SJSA1 (cell line): ENCODE measurements at regions not wholly inside any gene's neighbourhood (a gene's known extent, or its start where the extent isn't known, plus 50 kb on each side); places are given as distances from the start of the nearest gene placed in this dataset.

Source experiments
- DNase-seq, 2 experiments: peaks; one replicate each; pipeline ENCODE4 v3.0.0-alpha.2; 2015 to 2020; ENCODE audit warnings: low spot score in 2 of 2, low read depth in 1 of 2
- H3K27ac ChIP-seq: fragments of 250-450 bp; sonication (Bioruptor Pico); 2 replicates; pipeline ENCODE4 v1.5.1; 2020; ENCODE audit warnings: mild to moderate bottlenecking, moderate library complexity
- H3K27me3 ChIP-seq: fragments of 250-450 bp; sonication (Bioruptor Pico); replicated peaks from 2 replicates; pipeline ENCODE4 v1.5.1; 2020; ENCODE audit warnings: mild to moderate bottlenecking, moderate library complexity
- H3K36me3 ChIP-seq: fragments of 250-450 bp; sonication (Bioruptor Pico); 2 replicates; pipeline ENCODE4 v1.5.1; 2020; ENCODE audit warnings: mild to moderate bottlenecking
- H3K4me1 ChIP-seq: fragments of 250-450 bp; sonication (Bioruptor Pico); replicated peaks from 2 replicates; pipeline ENCODE4 v1.6.1; 2021; ENCODE audit warnings: mild to moderate bottlenecking
- H3K4me3 ChIP-seq: fragments of 250-450 bp; sonication (Bioruptor Pico); 2 replicates; pipeline ENCODE4 v1.5.1; 2020; ENCODE audit warnings: mild to moderate bottlenecking
- H3K9me3 ChIP-seq: fragments of 250-450 bp; sonication (Bioruptor Pico); replicated peaks from 2 replicates; pipeline ENCODE4 v1.5.1; 2020; ENCODE audit warnings: mild to moderate bottlenecking

- DNase-seq, result no peak
- H3K9me3 ChIP-seq, result 0 out of 2 replicates have a peak, but pooled peaks cover 5% of the 10 kb centered on the region
- no peaks in the 10 kb centered on the region for H3K27me3 ChIP-seq
- no peaks in the 10 kb centered on the region for H3K4me1 ChIP-seq
- H3K36me3 ChIP-seq, result no peaks in the 10 kb centered on the region
- H3K27ac ChIP-seq, result no peak overlapping the region
- no peak overlapping the region for H3K4me3 ChIP-seq
Observed at GRCh38 chr22:48944433-48944750, 883.3 kb downstream of the BRD1 start.

GRCh38 chr22:48943567-48944432, 883.9 kb downstream of the BRD1 start:
- no peak overlapping the region for H3K4me3 ChIP-seq
- no peaks in the 10 kb centered on the region for H3K4me1 ChIP-seq
- H3K27me3 ChIP-seq, result no peaks in the 10 kb centered on the region
- 0 out of 2 replicates have a peak, but pooled peaks cover 5% of the 10 kb centered on the region for H3K9me3 ChIP-seq
- no peaks in the 10 kb centered on the region for H3K36me3 ChIP-seq
- DNase-seq, result peak in 1 of 2 experiments; percentile 42
- H3K27ac ChIP-seq, result no peak overlapping the region

- 0 out of 2 replicates have a peak, but pooled peaks cover 5% of the 10 kb centered on the region for H3K9me3 ChIP-seq
- DNase-seq, result peak in 1 of 2 experiments; percentile 23
- no peak overlapping the region for H3K27ac ChIP-seq
- no peaks in the 10 kb centered on the region for H3K27me3 ChIP-seq
- no peak overlapping the region for H3K4me3 ChIP-seq
- H3K36me3 ChIP-seq, result no peaks in the 10 kb centered on the region
- H3K4me1 ChIP-seq, result no peaks in the 10 kb centered on the region
Observed at GRCh38 chr22:48942698-48943566, 884.7 kb downstream of the BRD1 start.

GRCh38 chr22:48941903-48942575, 885.6 kb downstream of the BRD1 start:
- Histone ChIP-seq H3K27ac (no peak overlapping the region), H3K36me3 (no peaks in the 10 kb centered on the region), H3K4me1 (no peaks in the 10 kb centered on the region), H3K27me3 (no peaks in the 10 kb centered on the region), H3K4me3 (no peak overlapping the region), H3K9me3 (0 out of 2 replicates have a peak, but pooled peaks cover 5% of the 10 kb centered on the region)
- peak in 1 of 2 experiments; percentile 24 for DNase-seq

GRCh38 chr22:48941033-48941902, 886.4 kb downstream of the BRD1 start:
- Histone ChIP-seq H3K27me3 (no peaks in the 10 kb centered on the region), H3K27ac (no peak overlapping the region), H3K4me3 (no peak overlapping the region), H3K4me1 (no peaks in the 10 kb centered on the region), H3K36me3 (no peaks in the 10 kb centered on the region), H3K9me3 (0 out of 2 replicates have a peak, but pooled peaks cover 5% of the 10 kb centered on the region)
- DNase-seq, result peak in 1 of 2 experiments; percentile 32

- H3K4me3 ChIP-seq, result no peak overlapping the region
- no peaks in the 10 kb centered on the region for H3K36me3 ChIP-seq
- no peaks in the 10 kb centered on the region for H3K27me3 ChIP-seq
Observed at GRCh38 chr22:48940266-48941032, 887.2 kb downstream of the BRD1 start.

GRCh38 chr22:48939441-48940265, 888.0 kb downstream of the BRD1 start:
- no peak overlapping the region for H3K4me3 ChIP-seq
- H3K9me3 ChIP-seq, result 0 out of 2 replicates have a peak, but pooled peaks cover 5% of the 10 kb centered on the region
- no peak overlapping the region for H3K27ac ChIP-seq
- H3K36me3 ChIP-seq, result no peaks in the 10 kb centered on the region
- no peaks in the 10 kb centered on the region for H3K27me3 ChIP-seq
- DNase-seq, result peak in 1 of 2 experiments; percentile 25
- no peaks in the 10 kb centered on the region for H3K4me1 ChIP-seq

More at GRCh38 chr22:48940266-48941032, 887.2 kb downstream of the BRD1 start:
- Histone ChIP-seq H3K27ac (no peak overlapping the region), H3K9me3 (0 out of 2 replicates have a peak, but pooled peaks cover 5% of the 10 kb centered on the region), H3K4me1 (no peaks in the 10 kb centered on the region)
- peak in 1 of 2 experiments; percentile 28 for DNase-seq

- Histone ChIP-seq H3K9me3 (0 out of 2 replicates have a peak, but pooled peaks cover 3% of the 10 kb centered on the region), H3K27me3 (no peaks in the 10 kb centered on the region), H3K4me3 (no peak overlapping the region), H3K4me1 (no peaks in the 10 kb centered on the region), H3K27ac (no peak overlapping the region), H3K36me3 (no peaks in the 10 kb centered on the region)
- DNase-seq, result peak in 1 of 2 experiments; percentile 21
Observed at GRCh38 chr22:48938741-48939140, 888.9 kb downstream of the BRD1 start.

GRCh38 chr22:48937032-48937639, 890.5 kb downstream of the BRD1 start:
- H3K36me3 ChIP-seq, result no peaks in the 10 kb centered on the region
- H3K27ac ChIP-seq, result no peak overlapping the region
- H3K27me3 ChIP-seq, result no peaks in the 10 kb centered on the region
- no peak overlapping the region for H3K4me3 ChIP-seq
- no peaks in the 10 kb centered on the region for H3K9me3 ChIP-seq
- no peaks in the 10 kb centered on the region for H3K4me1 ChIP-seq
- peak in 1 of 2 experiments; percentile 30 for DNase-seq

GRCh38 chr22:48936391-48936790, 891.3 kb downstream of the BRD1 start:
- no peaks in the 10 kb centered on the region for H3K36me3 ChIP-seq
- H3K27ac ChIP-seq, result no peak overlapping the region
- peak in 1 of 2 experiments; percentile 26 for DNase-seq
- no peak overlapping the region for H3K4me3 ChIP-seq
- no peaks in the 10 kb centered on the region; the same call in 1 of the 2 replicates for H3K9me3 ChIP-seq
- H3K27me3 ChIP-seq, result no peaks in the 10 kb centered on the region
- no peaks in the 10 kb centered on the region for H3K4me1 ChIP-seq

- no peak for DNase-seq
- Histone ChIP-seq H3K4me3 (no peak overlapping the region), H3K27me3 (no peaks in the 10 kb centered on the region), H3K9me3 (no peaks in the 10 kb centered on the region; the same call in 1 of the 2 replicates), H3K36me3 (no peaks in the 10 kb centered on the region), H3K4me1 (no peaks in the 10 kb centered on the region), H3K27ac (no peak overlapping the region)
Observed at GRCh38 chr22:48934446-48934845, 893.2 kb downstream of the BRD1 start.
